8988T (cell line): ENCODE measurements at regions not wholly inside any gene's neighbourhood (a gene's known extent, or its start where the extent isn't known, plus 50 kb on each side); places are given as distances from the start of the nearest gene placed in this dataset.

Experiments used
- DNase-seq: peaks from one replicate; pipeline ENCODE4 v3.0.0; 2011

- DNase-seq: no peak
These were observed 444.4 kb upstream of the IGFBP7 start for GRCh38 chr4:57554556-57555092.

DNA sequence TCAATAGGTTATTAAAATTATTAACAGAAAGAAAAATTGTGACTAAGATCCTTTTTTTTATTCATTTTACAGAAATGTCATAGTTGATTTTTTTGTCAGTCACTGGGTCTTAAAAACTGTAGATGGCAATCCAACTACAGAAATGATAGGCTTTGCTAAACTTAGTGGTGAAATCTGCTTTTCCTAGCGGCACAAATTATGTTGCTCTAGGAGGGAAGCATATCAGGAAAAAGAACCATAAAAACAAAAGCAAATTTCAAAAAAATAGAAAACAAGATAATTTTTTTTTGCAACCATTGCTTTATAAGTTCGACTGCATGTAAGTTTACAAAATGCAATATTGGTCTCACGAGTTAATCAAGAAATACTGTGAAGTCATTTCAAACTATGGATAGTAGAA, 443.5 kb upstream of the IGFBP7 start:
- DNase-seq: no peak

- DNase-seq: no peak
These were observed 440.0 kb upstream of the IGFBP7 start for GRCh38 chr4:57550198-57550597.

DNA sequence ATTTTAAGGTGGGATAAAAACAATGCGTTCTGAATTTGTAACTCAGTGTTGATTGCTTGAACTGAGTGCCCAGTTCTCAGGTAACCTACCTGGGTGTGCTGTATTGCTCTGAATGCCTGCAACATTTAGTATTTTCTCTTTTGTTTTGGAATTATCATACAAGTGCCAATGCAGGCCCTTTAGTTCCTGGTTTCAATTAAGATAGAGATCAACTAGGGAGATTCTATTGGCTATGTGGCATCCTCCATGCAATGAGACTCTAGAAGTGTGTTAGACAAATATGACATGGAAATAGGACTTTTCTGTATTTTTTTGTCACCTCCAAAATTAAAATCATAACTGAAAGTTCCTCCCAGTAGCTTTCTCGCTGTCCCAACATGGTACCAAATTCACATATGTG, 438.7 kb upstream of the IGFBP7 start:
- no peak for DNase-seq

- no peak for DNase-seq
These were observed 434.8 kb upstream of the IGFBP7 start for GRCh38 chr4:57544811-57545654.

- no peak for DNase-seq
These were observed 394.8 kb upstream of the IGFBP7 start for GRCh38 chr4:57504797-57505530.

DNA sequence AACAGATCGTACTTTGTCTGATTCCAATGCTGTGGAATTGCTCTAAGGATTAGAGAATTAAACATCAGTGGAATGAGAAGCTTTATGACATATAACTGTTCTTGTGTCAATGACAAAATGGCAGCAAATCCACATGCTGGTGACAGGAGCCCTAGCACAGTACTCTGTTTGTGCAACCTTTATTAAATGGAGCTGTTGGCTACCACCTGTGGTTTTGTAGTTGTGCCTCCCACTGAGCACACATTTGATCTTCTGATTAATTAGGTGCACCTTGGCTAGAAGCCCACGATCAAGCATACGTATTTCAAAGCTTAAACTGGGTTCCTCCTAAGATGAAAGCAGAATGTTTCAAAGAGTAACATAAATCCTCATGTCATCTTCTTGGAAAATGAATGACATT, 394.0 kb upstream of the IGFBP7 start:
- DNase-seq: no peak

- DNase-seq: no peak
These were observed 391.5 kb upstream of the IGFBP7 start for GRCh38 chr4:57501720-57502119.

DNA sequence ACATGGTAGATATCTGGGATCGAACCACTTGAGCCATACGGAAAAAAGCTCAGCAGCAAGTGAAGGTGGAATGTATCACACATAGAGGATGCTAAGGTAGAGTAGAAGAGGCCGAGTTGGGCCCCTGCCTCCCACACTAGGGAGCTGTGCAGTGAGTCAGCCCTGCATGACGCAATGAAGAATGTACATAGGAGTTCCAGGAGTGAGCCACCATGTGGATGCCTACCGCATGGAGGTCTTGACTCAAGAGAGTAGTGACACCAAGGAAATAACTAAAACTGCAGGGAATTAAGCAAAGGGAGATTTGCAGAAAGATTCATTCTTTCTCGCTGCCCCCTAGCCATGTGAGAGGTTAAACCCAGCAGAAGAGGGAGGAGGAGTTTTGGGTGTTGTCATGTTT, 389.6 kb upstream of the IGFBP7 start:
- no peak for DNase-seq

DNA sequence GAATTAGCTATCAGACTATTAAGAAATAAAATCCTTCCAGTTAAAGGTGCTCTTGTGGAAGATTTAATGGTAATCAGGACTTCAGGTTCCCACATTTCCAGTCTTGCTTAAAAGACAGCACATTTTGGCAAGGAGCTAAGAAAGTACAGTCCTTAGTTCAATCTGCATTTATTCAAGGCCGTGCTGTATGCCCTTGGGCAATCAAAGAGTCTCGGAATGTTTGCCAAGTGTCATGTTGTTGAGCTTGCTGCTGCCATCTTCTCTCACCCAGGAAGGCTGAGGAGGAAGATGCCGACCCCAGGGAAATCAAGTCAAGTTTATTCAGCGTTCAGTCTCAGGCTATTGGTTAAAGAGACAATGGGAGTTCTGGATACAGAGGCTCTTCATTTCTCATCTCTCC, 388.1 kb upstream of the IGFBP7 start:
- DNase-seq: no peak

DNA sequence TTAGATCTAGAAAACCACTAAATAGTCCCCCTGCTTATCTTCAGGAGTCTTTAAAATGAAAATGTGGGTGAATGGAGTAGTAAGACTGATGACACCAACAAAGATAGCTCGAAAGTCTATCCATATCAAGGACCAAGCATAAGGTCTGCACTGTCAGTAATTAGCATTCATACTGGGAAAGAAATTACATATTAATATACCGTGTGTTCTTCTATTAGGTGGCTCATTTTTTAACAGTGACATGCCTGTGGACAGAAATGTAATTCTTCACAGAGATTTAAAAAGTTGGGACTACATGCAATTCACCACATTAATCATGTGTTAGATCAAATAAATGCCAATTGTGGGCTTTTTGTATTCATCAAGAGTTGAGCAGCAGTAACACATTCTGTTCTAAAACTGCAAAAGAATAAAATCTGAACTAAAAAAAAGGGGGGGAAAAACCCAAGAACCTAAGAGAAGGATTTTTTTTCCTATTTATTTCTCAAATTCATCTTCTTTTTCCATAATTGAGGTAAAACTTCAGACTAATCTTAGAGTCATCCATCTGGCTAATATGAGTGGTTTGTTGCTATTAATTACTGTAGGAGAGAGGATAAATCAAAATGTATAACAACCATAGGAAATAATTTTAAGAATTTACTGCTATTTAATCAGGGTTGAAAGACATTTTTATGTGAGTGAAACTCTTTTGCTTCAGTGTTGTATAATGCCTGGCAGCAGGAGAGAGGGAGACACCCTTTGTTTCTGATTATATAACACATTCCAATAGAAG, 386.7 kb upstream of the IGFBP7 start:
- no peak for DNase-seq

DNA sequence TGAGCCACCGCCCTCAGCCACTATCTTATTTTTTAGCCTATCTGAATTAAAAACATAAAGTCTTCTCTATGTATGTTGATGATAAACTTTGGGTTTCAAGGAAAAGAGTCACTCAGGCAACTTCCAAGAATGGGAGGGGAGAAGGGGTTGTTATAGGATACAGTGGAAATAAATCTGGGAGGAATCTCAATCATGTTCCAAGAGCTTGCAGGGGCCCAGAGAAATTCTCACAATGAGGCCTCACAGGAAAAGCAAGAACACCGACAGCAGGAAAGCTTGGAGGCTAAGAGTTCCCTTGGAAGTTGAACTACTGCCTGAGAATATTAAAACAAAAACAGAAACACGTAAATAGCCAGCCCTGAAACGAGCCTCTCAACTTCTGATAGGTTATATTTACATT, 384.6 kb upstream of the IGFBP7 start:
- no peak for DNase-seq

- no peak for DNase-seq
These were observed 382.2 kb upstream of the IGFBP7 start for GRCh38 chr4:57492251-57492878.

GRCh38 chr4:57491388-57491787, 381.2 kb upstream of the IGFBP7 start:
- no peak for DNase-seq

DNA sequence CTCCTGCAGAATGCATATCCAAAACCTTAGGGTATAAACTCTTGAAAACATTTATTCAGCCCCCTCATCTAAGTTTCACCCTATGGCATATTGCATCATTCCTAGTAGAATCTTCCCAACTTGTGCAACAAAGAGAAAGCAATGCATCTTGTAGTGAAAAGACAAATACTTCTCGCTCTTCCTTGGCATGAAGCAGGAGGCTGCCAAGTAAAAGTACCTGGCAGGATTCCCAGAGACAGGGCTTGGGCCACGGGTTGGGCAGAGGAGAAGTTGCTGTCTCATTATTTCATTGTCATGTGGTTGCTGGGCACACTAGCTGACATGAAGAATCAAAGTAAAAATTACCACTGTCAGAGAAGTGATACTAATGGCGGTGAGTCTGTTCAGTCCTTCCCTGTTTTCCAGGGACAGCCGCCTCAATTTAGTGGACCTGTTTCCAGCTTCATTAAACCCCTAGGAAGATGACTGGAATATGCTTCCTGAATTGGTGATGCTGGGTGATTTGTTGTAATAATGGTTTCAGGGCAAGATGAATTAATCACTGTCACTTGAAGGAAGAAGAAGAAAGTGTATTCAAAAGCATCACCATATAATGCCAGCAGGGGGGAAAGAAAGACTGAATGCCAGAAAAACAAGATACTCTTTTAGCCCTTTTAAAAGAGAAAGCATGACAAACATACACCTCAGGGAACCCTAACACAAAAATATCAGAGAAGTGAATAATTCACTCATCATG, 380.5 kb upstream of the IGFBP7 start:
- DNase-seq: no peak

GRCh38 chr4:57488366-57489162, 378.4 kb upstream of the IGFBP7 start:
- no peak for DNase-seq

DNA sequence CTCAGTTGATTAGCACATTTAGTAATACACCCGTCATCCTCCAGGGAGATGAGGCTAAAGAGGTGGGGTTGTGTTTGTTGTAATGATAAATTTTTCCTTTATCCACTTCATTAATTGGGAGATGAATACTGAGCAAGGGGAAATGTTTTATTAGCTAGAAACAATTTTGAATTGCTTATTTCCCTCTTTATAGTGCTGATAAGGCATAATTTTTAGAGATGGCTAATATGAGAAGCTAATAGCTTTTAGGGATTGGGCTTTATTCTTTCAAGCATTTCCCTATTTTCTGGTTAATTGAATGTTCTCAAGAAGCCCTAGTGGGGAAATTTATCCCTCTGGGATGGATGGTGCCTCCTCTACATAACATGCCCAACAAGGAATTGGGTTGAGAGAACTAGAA, 365.2 kb upstream of the IGFBP7 start:
- no peak for DNase-seq

- DNase-seq: no peak
These were observed 355.3 kb upstream of the IGFBP7 start for GRCh38 chr4:57465321-57466056.

GRCh38 chr4:57462843-57463242, 352.7 kb upstream of the IGFBP7 start:
- no peak for DNase-seq

DNA sequence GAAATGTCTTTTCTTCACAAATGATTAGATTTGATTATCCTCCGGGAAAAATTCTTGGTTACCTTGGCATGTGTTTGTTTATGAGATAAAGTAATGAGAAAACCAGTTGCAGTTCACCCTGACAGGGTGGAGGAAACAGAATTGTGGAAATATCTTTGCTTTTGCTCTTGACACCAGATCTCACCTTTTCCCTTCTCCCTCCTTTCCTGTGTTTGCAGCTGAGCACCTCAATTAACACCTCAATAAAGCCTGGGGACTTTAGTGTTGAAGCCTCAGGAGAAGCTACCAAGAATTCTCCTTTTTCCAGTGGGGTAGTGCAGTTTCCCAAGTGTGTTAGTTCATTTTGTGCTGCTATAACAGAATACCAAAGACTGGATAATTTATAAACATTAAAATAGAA, 350.8 kb upstream of the IGFBP7 start:
- no peak for DNase-seq

DNA sequence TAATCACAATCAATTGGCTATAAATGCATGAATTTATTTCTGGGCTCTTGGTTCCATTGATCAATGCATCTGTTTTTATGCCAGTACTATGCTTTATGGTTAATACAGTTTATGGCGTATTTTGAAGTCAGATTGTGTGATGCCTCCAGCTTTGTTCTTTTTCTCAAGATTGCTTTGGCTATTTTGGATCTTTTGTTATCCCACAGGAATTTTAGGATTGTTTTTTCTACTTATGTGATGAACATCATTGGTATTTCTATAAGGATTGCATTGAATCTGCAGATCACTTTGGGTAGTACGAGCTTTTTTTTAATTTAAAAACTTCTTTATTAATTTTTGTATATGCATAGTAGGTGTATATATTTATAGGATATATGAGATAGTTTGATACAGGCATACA, 338.7 kb upstream of the IGFBP7 start:
- no peak for DNase-seq
